ENCODE measurements at regions not wholly inside any gene's neighbourhood (a gene's known extent, or its start where the extent isn't known, plus 50 kb on each side); places are given as distances from the start of the nearest gene placed in this dataset.

GRCh38 chr6:99189823-99190721 lies 159.4 kb downstream of the FAXC start:
- Histone ChIP-seq H3K27me3 (ENCODE audit: insufficient read depth, low read length) (no peaks in the 10 kb centered on the region), H3K27ac (ENCODE audit: low read depth, low read length) (no peak overlapping the region)
- WGBS (ENCODE audit: extremely low coverage, insufficient coverage, insufficient read length) = no CpG with 5 or more reads among the region's 7 CpGs

GRCh38 chr6:99187429-99187828 lies 162.0 kb downstream of the FAXC start:
- H3K23ac ChIP-seq (ENCODE audit: low read length) = no peak overlapping the region
- no peak overlapping the region for H3K4ac ChIP-seq (ENCODE audit: low read depth, low read length)
- H3K79me1 ChIP-seq (ENCODE audit: low read length) = no peaks in the 10 kb centered on the region
- no peak overlapping the region for H2BK120ac ChIP-seq (ENCODE audit: insufficient read depth, low read length, poor library complexity)
- no peak overlapping the region for H2AFZ ChIP-seq (ENCODE audit: insufficient read depth, low read length, poor library complexity)
- H4K8ac ChIP-seq (ENCODE audit: low read depth, low read length) = no peak overlapping the region
- peaks cover 1% of the 10 kb centered on the region for H3K9me3 ChIP-seq (ENCODE audit: insufficient read depth, low read depth, low read length)
- H3K18ac ChIP-seq (ENCODE audit: low read length) = no peak overlapping the region
- no peaks in the 10 kb centered on the region for H3K79me2 ChIP-seq (ENCODE audit: control insufficient read depth, insufficient read depth, low read length, poor library complexity)
- no peak overlapping the region for H2BK5ac ChIP-seq (ENCODE audit: low read depth, low read length, poor library complexity)
- no peak overlapping the region for H3K4me3 ChIP-seq (ENCODE audit: low read depth, low read length)
- H4K12ac ChIP-seq (ENCODE audit: low read depth, low read length) = no peak overlapping the region
- DNase-seq = no peak
- H3K4me1 ChIP-seq (ENCODE audit: control insufficient read depth in 1 of 2, insufficient read depth in 2 of 2, low read length in 2 of 2) = peaks cover 2 to 3% of the 10 kb centered on the region in 2 experiments
- no peak overlapping the region for H3K14ac ChIP-seq (ENCODE audit: low read length)
- H3K9ac ChIP-seq (ENCODE audit: low read length) = no peak overlapping the region
- no peak overlapping the region for H3K4me2 ChIP-seq (ENCODE audit: low read length)
- H2BK12ac ChIP-seq (ENCODE audit: low read length) = no peak overlapping the region
- no peak overlapping the region for H3K27ac ChIP-seq (ENCODE audit: low read depth, low read length)
- WGBS (ENCODE audit: extremely low coverage, insufficient coverage, insufficient read length) = no CpG with 5 or more reads among the region's 2 CpGs
- no peaks in the 10 kb centered on the region for H3K27me3 ChIP-seq (ENCODE audit: insufficient read depth, low read length)
- no peak overlapping the region for H2AK5ac ChIP-seq (ENCODE audit: low read length)
- H3K36me3 ChIP-seq (ENCODE audit: control insufficient read depth in 1 of 2, insufficient read depth in 2 of 2, low read length in 2 of 2) = no peaks in the 10 kb centered on the region
- H4K91ac ChIP-seq (ENCODE audit: low read depth, low read length) = no peak overlapping the region

More at GRCh38 chr6:99189823-99190721, 159.4 kb downstream of the FAXC start:
- H3K4me3 ChIP-seq (ENCODE audit: low read depth, low read length) = no peak overlapping the region
- H3K18ac ChIP-seq (ENCODE audit: low read length) = no peak overlapping the region
- no peak overlapping the region for H2AFZ ChIP-seq (ENCODE audit: insufficient read depth, low read length, poor library complexity)
- no peak overlapping the region for H4K91ac ChIP-seq (ENCODE audit: low read depth, low read length)
- no peak overlapping the region for H3K9ac ChIP-seq (ENCODE audit: low read length)
- H3K9me3 ChIP-seq (ENCODE audit: insufficient read depth, low read depth, low read length) = peaks cover 2% of the 10 kb centered on the region
- H4K12ac ChIP-seq (ENCODE audit: low read depth, low read length) = no peak overlapping the region
- H3K79me1 ChIP-seq (ENCODE audit: low read length) = no peaks in the 10 kb centered on the region
- no peak overlapping the region for H2BK5ac ChIP-seq (ENCODE audit: low read depth, low read length, poor library complexity)
- no peaks in the 10 kb centered on the region for H3K79me2 ChIP-seq (ENCODE audit: control insufficient read depth, insufficient read depth, low read length, poor library complexity)
- H4K8ac ChIP-seq (ENCODE audit: low read depth, low read length) = no peak overlapping the region
- no peak overlapping the region for H3K4ac ChIP-seq (ENCODE audit: low read depth, low read length)
- DNase-seq = no peak
- no peaks in the 10 kb centered on the region for H3K36me3 ChIP-seq (ENCODE audit: control insufficient read depth in 1 of 2, insufficient read depth in 2 of 2, low read length in 2 of 2)
- H2BK12ac ChIP-seq (ENCODE audit: low read length) = no peak overlapping the region
- H3K14ac ChIP-seq (ENCODE audit: low read length) = no peak overlapping the region
- peaks cover under 1% of the 10 kb centered on the region in 2 experiments for H3K4me1 ChIP-seq (ENCODE audit: control insufficient read depth in 1 of 2, insufficient read depth in 2 of 2, low read length in 2 of 2)
- no peak overlapping the region for H2AK5ac ChIP-seq (ENCODE audit: low read length)
- H3K4me2 ChIP-seq (ENCODE audit: low read length) = no peak overlapping the region
- H2BK120ac ChIP-seq (ENCODE audit: insufficient read depth, low read length, poor library complexity) = no peak overlapping the region
- H3K23ac ChIP-seq (ENCODE audit: low read length) = no peak overlapping the region

- no peak overlapping the region for H3K9ac ChIP-seq (ENCODE audit: low read length)
- H3K27ac ChIP-seq (ENCODE audit: low read depth, low read length) = no peak overlapping the region
- no peak overlapping the region for H2AFZ ChIP-seq (ENCODE audit: insufficient read depth, low read length, poor library complexity)
- no peaks in the 10 kb centered on the region for H3K79me2 ChIP-seq (ENCODE audit: control insufficient read depth, insufficient read depth, low read length, poor library complexity)
- no peaks in the 10 kb centered on the region for H3K9me3 ChIP-seq (ENCODE audit: insufficient read depth, low read depth, low read length)
- H3K79me1 ChIP-seq (ENCODE audit: low read length) = no peaks in the 10 kb centered on the region
- no CpG with 5 or more reads among the region's 2 CpGs for WGBS (ENCODE audit: extremely low coverage, insufficient coverage, insufficient read length)
- no peak overlapping the region for H4K91ac ChIP-seq (ENCODE audit: low read depth, low read length)
- no peak overlapping the region for H3K4me3 ChIP-seq (ENCODE audit: low read depth, low read length)
- no peak overlapping the region for H3K23ac ChIP-seq (ENCODE audit: low read length)
- H2BK5ac ChIP-seq (ENCODE audit: low read depth, low read length, poor library complexity) = no peak overlapping the region
- no peak overlapping the region for H3K4me2 ChIP-seq (ENCODE audit: low read length)
- no peaks in the 10 kb centered on the region for H3K27me3 ChIP-seq (ENCODE audit: insufficient read depth, low read length)
- H2BK120ac ChIP-seq (ENCODE audit: insufficient read depth, low read length, poor library complexity) = no peak overlapping the region
- no peak overlapping the region for H3K18ac ChIP-seq (ENCODE audit: low read length)
- H3K4me1 ChIP-seq (ENCODE audit: control insufficient read depth in 1 of 2, insufficient read depth in 2 of 2, low read length in 2 of 2) = peaks cover 2 to 3% of the 10 kb centered on the region in 2 experiments
- H2AK5ac ChIP-seq (ENCODE audit: low read length) = no peak overlapping the region
- no peak for DNase-seq
- no peaks in the 10 kb centered on the region for H3K36me3 ChIP-seq (ENCODE audit: control insufficient read depth in 1 of 2, insufficient read depth in 2 of 2, low read length in 2 of 2)
- no peak overlapping the region for H4K12ac ChIP-seq (ENCODE audit: low read depth, low read length)
- H3K14ac ChIP-seq (ENCODE audit: low read length) = no peak overlapping the region
- no peak overlapping the region for H3K4ac ChIP-seq (ENCODE audit: low read depth, low read length)
- H4K8ac ChIP-seq (ENCODE audit: low read depth, low read length) = no peak overlapping the region
- H2BK12ac ChIP-seq (ENCODE audit: low read length) = no peak overlapping the region
These were observed 163.1 kb downstream of the FAXC start for GRCh38 chr6:99186417-99186816.

GRCh38 chr6:99185525-99185924 lies 163.9 kb downstream of the FAXC start:
- no peak overlapping the region for H3K4me2 ChIP-seq (ENCODE audit: low read length)
- no peak overlapping the region for H2AK5ac ChIP-seq (ENCODE audit: low read length)
- no peak for DNase-seq
- H2BK120ac ChIP-seq (ENCODE audit: insufficient read depth, low read length, poor library complexity) = no peak overlapping the region
- no peak overlapping the region for H3K18ac ChIP-seq (ENCODE audit: low read length)
- no peaks in the 10 kb centered on the region for H3K36me3 ChIP-seq (ENCODE audit: control insufficient read depth in 1 of 2, insufficient read depth in 2 of 2, low read length in 2 of 2)
- no peak overlapping the region for H3K27ac ChIP-seq (ENCODE audit: low read depth, low read length)
- no peak overlapping the region for H2AFZ ChIP-seq (ENCODE audit: insufficient read depth, low read length, poor library complexity)
- H3K79me1 ChIP-seq (ENCODE audit: low read length) = no peaks in the 10 kb centered on the region
- no peaks in the 10 kb centered on the region for H3K27me3 ChIP-seq (ENCODE audit: insufficient read depth, low read length)
- no peak overlapping the region for H3K4me3 ChIP-seq (ENCODE audit: low read depth, low read length)
- H2BK5ac ChIP-seq (ENCODE audit: low read depth, low read length, poor library complexity) = no peak overlapping the region
- H3K4me1 ChIP-seq (ENCODE audit: control insufficient read depth in 1 of 2, insufficient read depth in 2 of 2, low read length in 2 of 2) = peaks cover 2 to 3% of the 10 kb centered on the region in 2 experiments
- H2BK12ac ChIP-seq (ENCODE audit: low read length) = no peak overlapping the region
- WGBS (ENCODE audit: extremely low coverage, insufficient coverage, insufficient read length) = no CpG with 5 or more reads among the region's 5 CpGs
- H3K9ac ChIP-seq (ENCODE audit: low read length) = no peak overlapping the region
- no peak overlapping the region for H4K8ac ChIP-seq (ENCODE audit: low read depth, low read length)
- H3K23ac ChIP-seq (ENCODE audit: low read length) = no peak overlapping the region
- no peak overlapping the region for H4K91ac ChIP-seq (ENCODE audit: low read depth, low read length)
- no peak overlapping the region for H3K14ac ChIP-seq (ENCODE audit: low read length)
- H3K9me3 ChIP-seq (ENCODE audit: insufficient read depth, low read depth, low read length) = no peaks in the 10 kb centered on the region
- H3K79me2 ChIP-seq (ENCODE audit: control insufficient read depth, insufficient read depth, low read length, poor library complexity) = no peaks in the 10 kb centered on the region
- no peak overlapping the region for H3K4ac ChIP-seq (ENCODE audit: low read depth, low read length)
- H4K12ac ChIP-seq (ENCODE audit: low read depth, low read length) = no peak overlapping the region
